ENCODE measurements at regions not wholly inside any gene's neighbourhood (a gene's known extent, or its start where the extent isn't known, plus 50 kb on each side); places are given as distances from the start of the nearest gene placed in this dataset.

DNA sequence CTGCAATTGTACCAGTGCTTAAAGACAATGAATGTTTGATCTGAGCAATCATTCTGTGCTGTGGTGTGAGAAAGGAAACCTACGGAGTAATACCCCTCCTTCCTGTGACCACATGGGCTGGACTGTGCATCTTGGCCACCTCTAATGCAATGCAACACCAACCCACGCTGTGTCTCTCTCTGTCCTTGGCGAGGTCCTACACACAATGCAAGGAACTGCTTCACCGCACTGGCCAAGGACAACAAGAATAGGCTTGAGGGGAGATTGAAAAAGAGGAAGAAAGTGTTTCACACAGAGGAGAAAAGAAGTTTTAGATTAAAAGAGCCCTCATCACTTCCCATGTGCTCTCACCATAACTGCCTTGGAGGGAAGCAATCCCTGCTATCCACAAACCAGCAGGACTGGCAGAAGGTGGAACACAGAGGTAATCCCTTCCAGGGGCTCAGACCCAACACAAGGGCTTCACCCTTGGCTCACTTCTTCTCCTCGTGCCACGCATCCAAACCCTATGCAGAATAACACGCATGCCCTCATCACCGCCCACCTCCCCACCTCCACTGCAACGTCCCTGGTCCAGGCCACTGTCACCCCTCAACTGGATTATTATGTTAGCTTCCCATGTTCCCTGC lies 112.5 kb upstream of the ERG start:
- intact Hi-C loops (cut with DNase I, micrococcal nuclease) = no loop called here
- Mint-ChIP-seq H3K4me1 (ENCODE audit: low read depth) (no peaks in the 10 kb centered on the region), H3K4me3 (no peak overlapping the region), H3K9me3 (no peaks in the 10 kb centered on the region), H3K27me3 (no peaks in the 10 kb centered on the region), H3K27ac (no peak overlapping the region), H3K36me3 (ENCODE audit: low read depth) (no peaks in the 10 kb centered on the region)
- TF ChIP-seq, protein P1, sequence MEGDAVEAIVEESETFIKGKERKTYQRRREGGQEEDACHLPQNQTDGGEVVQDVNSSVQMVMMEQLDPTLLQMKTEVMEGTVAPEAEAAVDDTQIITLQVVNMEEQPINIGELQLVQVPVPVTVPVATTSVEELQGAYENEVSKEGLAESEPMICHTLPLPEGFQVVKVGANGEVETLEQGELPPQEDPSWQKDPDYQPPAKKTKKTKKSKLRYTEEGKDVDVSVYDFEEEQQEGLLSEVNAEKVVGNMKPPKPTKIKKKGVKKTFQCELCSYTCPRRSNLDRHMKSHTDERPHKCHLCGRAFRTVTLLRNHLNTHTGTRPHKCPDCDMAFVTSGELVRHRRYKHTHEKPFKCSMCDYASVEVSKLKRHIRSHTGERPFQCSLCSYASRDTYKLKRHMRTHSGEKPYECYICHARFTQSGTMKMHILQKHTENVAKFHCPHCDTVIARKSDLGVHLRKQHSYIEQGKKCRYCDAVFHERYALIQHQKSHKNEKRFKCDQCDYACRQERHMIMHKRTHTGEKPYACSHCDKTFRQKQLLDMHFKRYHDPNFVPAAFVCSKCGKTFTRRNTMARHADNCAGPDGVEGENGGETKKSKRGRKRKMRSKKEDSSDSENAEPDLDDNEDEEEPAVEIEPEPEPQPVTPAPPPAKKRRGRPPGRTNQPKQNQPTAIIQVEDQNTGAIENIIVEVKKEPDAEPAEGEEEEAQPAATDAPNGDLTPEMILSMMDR (IDR thresholded peaks at IDR 0.05) = no peak
- Histone ChIP-seq H3K27me3 (ENCODE audit: control insufficient read depth in 1 of 2, insufficient read depth in 2 of 2, low read length in 2 of 2) (no peaks in the 10 kb centered on the region), H3K4me3 (ENCODE audit: low read length) (no peak overlapping the region), H3K27ac (ENCODE audit: low read depth in 1 of 2, low read length in 2 of 2) (no peak overlapping the region), H3K4me1 (ENCODE audit: insufficient read depth, low read length) (no peaks in the 10 kb centered on the region), H3K36me3 (ENCODE audit: insufficient read depth, low read length) (no peaks in the 10 kb centered on the region), H3K9me3 (ENCODE audit: control insufficient read depth in 1 of 2, insufficient read depth in 1 of 2, low read length in 2 of 2) (peaks cover 0 to 4% of the 10 kb centered on the region in 2 experiments)
- ATAC-seq (ENCODE audit: poor library complexity) = no peak
- ChIA-PET CTCF (no interaction called here), POLR2A (no interaction called here)
- no peak for DNase-seq

DNA sequence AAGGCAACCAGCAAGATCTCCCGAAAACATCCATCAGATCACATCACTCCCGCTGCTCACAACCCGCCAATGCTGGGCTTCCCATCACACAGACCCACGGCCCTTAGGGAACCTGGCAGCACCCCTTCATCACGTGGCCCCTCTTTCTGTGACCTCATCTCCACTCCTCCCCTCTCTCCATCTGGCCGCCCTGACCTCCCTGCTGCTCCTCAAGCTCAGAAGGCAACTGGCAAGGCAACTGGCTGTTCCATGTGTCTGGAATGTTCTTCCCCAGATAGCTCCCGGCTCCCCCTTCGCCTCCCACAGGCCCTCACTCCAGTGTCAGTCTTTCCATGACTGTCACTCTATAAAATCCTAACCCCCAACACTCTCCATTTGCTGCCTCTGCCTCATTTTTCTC lies 113.0 kb upstream of the ERG start:
- peaks cover 0 to 4% of the 10 kb centered on the region in 2 experiments for H3K9me3 ChIP-seq (ENCODE audit: control insufficient read depth in 1 of 2, insufficient read depth in 1 of 2, low read length in 2 of 2)
- TF ChIP-seq, protein P1 (IDR thresholded peaks at IDR 0.05) = no peak
- intact Hi-C loops (cut with DNase I, micrococcal nuclease) = no loop called here
- no peak overlapping the region for H3K4me3 Mint-ChIP-seq
- no peaks in the 10 kb centered on the region for H3K4me1 Mint-ChIP-seq (ENCODE audit: low read depth)
- POLR2A ChIA-PET = no interaction called here
- H3K27ac Mint-ChIP-seq = no peak overlapping the region
- H3K27ac ChIP-seq (ENCODE audit: low read depth in 1 of 2, low read length in 2 of 2) = no peak overlapping the region
- no peaks in the 10 kb centered on the region for H3K36me3 Mint-ChIP-seq (ENCODE audit: low read depth)
- no peaks in the 10 kb centered on the region for H3K27me3 ChIP-seq (ENCODE audit: control insufficient read depth in 1 of 2, insufficient read depth in 2 of 2, low read length in 2 of 2)
- H3K4me3 ChIP-seq (ENCODE audit: low read length) = no peak overlapping the region
- ATAC-seq (ENCODE audit: poor library complexity) (no peak), DNase-seq (no peak)
- CTCF ChIA-PET = no interaction called here
- no peaks in the 10 kb centered on the region for H3K4me1 ChIP-seq (ENCODE audit: insufficient read depth, low read length)
- no peaks in the 10 kb centered on the region for H3K27me3 Mint-ChIP-seq
- H3K36me3 ChIP-seq (ENCODE audit: insufficient read depth, low read length) = no peaks in the 10 kb centered on the region
- H3K9me3 Mint-ChIP-seq = no peaks in the 10 kb centered on the region

DNA sequence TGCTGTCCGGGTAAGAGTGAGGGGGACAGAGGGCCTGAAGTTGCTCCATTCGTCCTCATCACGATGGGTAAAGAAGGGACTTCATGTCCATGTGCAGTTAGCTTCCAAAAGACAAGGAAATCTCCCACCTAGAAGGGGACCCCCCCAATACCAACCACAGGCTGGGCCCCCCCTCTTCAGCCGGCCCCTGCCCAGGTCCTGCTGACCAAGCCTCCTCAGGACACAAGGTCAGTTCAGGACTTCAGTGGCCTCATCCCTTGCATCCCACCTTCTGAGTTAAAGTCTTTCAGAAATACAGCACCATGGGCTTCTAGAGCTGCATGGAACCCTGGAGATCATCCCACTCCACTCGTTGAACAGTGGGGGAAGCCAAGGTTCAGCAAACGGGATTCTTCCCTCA lies 115.4 kb upstream of the ERG start:
- Mint-ChIP-seq H3K4me3 (no peak overlapping the region), H3K4me1 (ENCODE audit: low read depth) (no peaks in the 10 kb centered on the region), H3K27ac (no peak overlapping the region), H3K27me3 (no peaks in the 10 kb centered on the region), H3K36me3 (ENCODE audit: low read depth) (no peaks in the 10 kb centered on the region), H3K9me3 (no peaks in the 10 kb centered on the region)
- intact Hi-C loops (cut with DNase I, micrococcal nuclease) = no loop called here
- ChIA-PET POLR2A (no interaction called here), CTCF (no interaction called here)
- no peak for ATAC-seq (ENCODE audit: poor library complexity)
- no peaks in the 10 kb centered on the region for H3K36me3 ChIP-seq (ENCODE audit: insufficient read depth, low read length)
- H3K4me1 ChIP-seq (ENCODE audit: insufficient read depth, low read length) = no peaks in the 10 kb centered on the region
- TF ChIP-seq, protein P1 (IDR thresholded peaks at IDR 0.05) = no peak
- H3K27ac ChIP-seq (ENCODE audit: low read depth in 1 of 2, low read length in 2 of 2) = no peak overlapping the region
- no peaks in the 10 kb centered on the region for H3K27me3 ChIP-seq (ENCODE audit: control insufficient read depth in 1 of 2, insufficient read depth in 2 of 2, low read length in 2 of 2)
- DNase-seq = no peak
- peaks cover 0 to 4% of the 10 kb centered on the region in 2 experiments for H3K9me3 ChIP-seq (ENCODE audit: control insufficient read depth in 1 of 2, insufficient read depth in 1 of 2, low read length in 2 of 2)
- H3K4me3 ChIP-seq (ENCODE audit: low read length) = no peak overlapping the region

Data from CD4-positive, alpha-beta T cell (primary cell).